Psoas muscle (tissue), 7 donors: ENCODE measurements at regions not wholly inside any gene's neighbourhood (a gene's known extent, or its start where the extent isn't known, plus 50 kb on each side); places are given as distances from the start of the nearest gene placed in this dataset.

Experiments used
- ATAC-seq, 4 donors: fragments of 200-7000 bp; cut with Tn5 transposase; one replicate each; pipeline ENCODE4 v1.9.1; 2020; ENCODE audit warnings: moderate library complexity in 3 of 4, mild to moderate bottlenecking in 2 of 4
- DNase-seq, 2 donors: peaks; one replicate each; pipeline ENCODE4 v3.0.0-alpha.2; 2020
- H3K27ac ChIP-seq: fragments of 200-600 bp; one replicate; pipeline ENCODE4 v1.8.0; 2022
- H3K27me3 ChIP-seq, 3 donors: fragments of 200-600 bp in 1 of 3; one replicate each; pipeline versions ENCODE4 v1.6.1 to v1.8.0; 2013 to 2022; ENCODE audit warnings: low read length in 2 of 3, mild to moderate bottlenecking in 2 of 3, moderate library complexity in 1 of 3; ENCODE audit not compliant: insufficient read depth in 3 of 3
- H3K36me3 ChIP-seq, 2 donors: fragments of 200-600 bp in 1 of 2; one replicate each; pipeline versions ENCODE4 v1.6.1 to v1.8.0; 2013 to 2022; ENCODE audit warnings: low read depth in 1 of 2, mild to moderate bottlenecking in 1 of 2, moderate library complexity in 1 of 2; ENCODE audit not compliant: insufficient read depth in 1 of 2
- H3K4me1 ChIP-seq: fragments of 200-600 bp; one replicate; pipeline ENCODE4 v1.8.0; 2022
- H3K4me3 ChIP-seq: fragments of 200-600 bp; one replicate; pipeline ENCODE4 v1.8.0; 2022; ENCODE audit warnings: mild to moderate bottlenecking
- H3K9me3 ChIP-seq: fragments of 200-600 bp; one replicate; pipeline ENCODE4 v1.8.0; 2022
- CTCF ChIP-seq: fragments of 200-600 bp; IDR thresholded peaks from one replicate; pipeline ENCODE4 v1.8.0; 2022; ENCODE audit warnings: antibody characterized with exemption
- WGBS, 3 donors: extraction: QIAGEN DNeasy Blood & Tissue Kit; methylation state at CpG; one replicate each; pipeline versions ENCODE4 v1.1.6 to v1.1.7; 2013; 5-methylcytosine and 5-hydroxymethylcytosine counted together
- intact Hi-C, 2 donors: fragments of 100-400 bp; cut with DNase I; formaldehyde crosslinking; loops; one replicate each; pipeline versions ENCODE4 v1.11.0 to v1.14.2; 2022
- donor health status: healthy with polysubstance abuse.
- donor health status: DM: no; HTN: no; CAD: no; lungs with moderate emphysema.
- donor health status: Bipolar disorder and iron deficiency.
- donor health status: healthy.
- donor health status: DM: yes; HTN: yes; CAD: no.
- donor health status: DM: no; HTN: no; CAD: no.
- donor health status: DM: yes; HTN: yes; CAD: no.

- H3K4me1 ChIP-seq, result no peaks in the 10 kb centered on the region
- no peak overlapping the region for H3K27ac ChIP-seq
- H3K9me3 ChIP-seq, result no peaks in the 10 kb centered on the region
- intact Hi-C loops, result no loop called here
- WGBS, 3 donors, result 91 to 96% (median 92%) methylated on average over 3 of the region's 3 CpGs
- DNase-seq (no peak), ATAC-seq (no peak)
- no peaks in the 10 kb centered on the region for H3K36me3 ChIP-seq
- TF ChIP-seq CTCF, result no peak
- H3K27me3 ChIP-seq, result peaks cover 0 to 4% (median 4%) of the 10 kb centered on the region in 3 donors
- H3K4me3 ChIP-seq, result no peak overlapping the region
Observed at GRCh38 chr15:92339361-92339760, 54.3 kb upstream of the ST8SIA2 start.
